Astrocyte (in vitro differentiated cells and primary cell): ENCODE measurements at regions not wholly inside any gene's neighbourhood (a gene's known extent, or its start where the extent isn't known, plus 50 kb on each side); places are given as distances from the start of the nearest gene placed in this dataset.

Experiments
- EZH2 ChIP-seq: IDR thresholded peaks from 2 replicates; pipeline ENCODE4 v1.6.1; 2012; ENCODE audit warnings: mild to moderate bottlenecking, low read length, inconsistent platforms; ENCODE audit not compliant: insufficient read depth
- TF ChIP-seq, protein P1 (sequence below): IDR thresholded peaks from 2 replicates; pipeline ENCODE4 v1.5.1; 2011; ENCODE audit warnings: low read depth, mild to moderate bottlenecking, inconsistent platforms, low read length, moderate library complexity; ENCODE audit not compliant: insufficient read depth

DNA sequence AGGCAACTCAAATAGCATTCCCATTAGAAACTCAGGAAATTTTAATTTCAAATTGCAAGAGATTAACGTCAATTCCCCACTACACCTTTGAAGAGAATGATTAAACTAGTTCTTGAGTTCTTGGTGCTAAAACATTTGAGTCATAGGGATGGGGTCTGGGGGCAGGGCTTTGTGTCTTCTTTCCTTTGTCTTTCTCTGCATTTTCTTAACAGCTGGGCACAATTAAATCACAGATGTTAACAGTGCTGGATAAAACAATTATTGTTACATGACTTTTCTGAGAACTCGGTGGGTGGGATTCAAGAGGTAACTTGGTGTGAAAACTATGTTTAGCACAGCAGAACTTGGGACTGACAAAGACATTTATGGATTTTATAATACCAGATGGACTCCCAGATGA, 351.9 kb upstream of the TNC start:
- TF ChIP-seq, protein P1, sequence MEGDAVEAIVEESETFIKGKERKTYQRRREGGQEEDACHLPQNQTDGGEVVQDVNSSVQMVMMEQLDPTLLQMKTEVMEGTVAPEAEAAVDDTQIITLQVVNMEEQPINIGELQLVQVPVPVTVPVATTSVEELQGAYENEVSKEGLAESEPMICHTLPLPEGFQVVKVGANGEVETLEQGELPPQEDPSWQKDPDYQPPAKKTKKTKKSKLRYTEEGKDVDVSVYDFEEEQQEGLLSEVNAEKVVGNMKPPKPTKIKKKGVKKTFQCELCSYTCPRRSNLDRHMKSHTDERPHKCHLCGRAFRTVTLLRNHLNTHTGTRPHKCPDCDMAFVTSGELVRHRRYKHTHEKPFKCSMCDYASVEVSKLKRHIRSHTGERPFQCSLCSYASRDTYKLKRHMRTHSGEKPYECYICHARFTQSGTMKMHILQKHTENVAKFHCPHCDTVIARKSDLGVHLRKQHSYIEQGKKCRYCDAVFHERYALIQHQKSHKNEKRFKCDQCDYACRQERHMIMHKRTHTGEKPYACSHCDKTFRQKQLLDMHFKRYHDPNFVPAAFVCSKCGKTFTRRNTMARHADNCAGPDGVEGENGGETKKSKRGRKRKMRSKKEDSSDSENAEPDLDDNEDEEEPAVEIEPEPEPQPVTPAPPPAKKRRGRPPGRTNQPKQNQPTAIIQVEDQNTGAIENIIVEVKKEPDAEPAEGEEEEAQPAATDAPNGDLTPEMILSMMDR, result no peak
- no peak for TF ChIP-seq EZH2
